ENCODE measurements at regions not wholly inside any gene's neighbourhood (a gene's known extent, or its start where the extent isn't known, plus 50 kb on each side); places are given as distances from the start of the nearest gene placed in this dataset.

- no peak for ATAC-seq
- TF ChIP-seq EZH2 (IDR thresholded peaks at IDR 0.05; ENCODE audit: low read length, unreplicated experiment) (no peak), EZH2phosphoT487 (IDR thresholded peaks at IDR 0.05; ENCODE audit: borderline replicate concordance, low read length) (no peak), CTCF (conservative IDR thresholded peaks at IDR 0.05; ENCODE audit: low read depth, low read length) (no peak)
- Histone ChIP-seq H3F3A (ENCODE audit: low read length, unreplicated experiment) (peaks cover 15% of the 10 kb centered on the region), H3K27ac (ENCODE audit: low read length) (peak overlapping the region; percentile 96), H2AFZ (ENCODE audit: low read length) (no peak overlapping the region), H3K79me2 (ENCODE audit: low read length) (no peaks in the 10 kb centered on the region), H3K4me1 (ENCODE audit: insufficient read depth, low read length) (peaks cover 68% of the 10 kb centered on the region), H3K9me2 (replicated peaks; ENCODE audit: low read length) (no peaks in the 10 kb centered on the region), H4K20me1 (ENCODE audit: low read length) (no peaks in the 10 kb centered on the region), H3K4me2 (ENCODE audit: low read length) (peak overlapping the region; percentile 78; the same call in 1 of the 2 replicates), H3K9ac (ENCODE audit: low read length) (peak overlapping the region; percentile 45; the same call in 1 of the 2 replicates), H3K36me3 (ENCODE audit: low read depth, low read length) (no peaks in the 10 kb centered on the region), H3K4me3 (ENCODE audit: low read length) (no peak overlapping the region), H3K9me3 (ENCODE audit: low read length) (no peaks in the 10 kb centered on the region), H3K27me3 (ENCODE audit: low read length) (no peaks in the 10 kb centered on the region)
- no TSS peak for BruUV-seq (replicated peaks)
- DNase-seq: no peak
- CTCF ChIA-PET: no interaction called here
- POLR2A ChIA-PET (ENCODE audit: unreplicated experiment): no interaction called here
- intact Hi-C loops (cut with micrococcal nuclease): loop anchor here (2.0 to 5.0 kb wide), 4 partner anchors 51 to 159 kb away; no protein-coding TSS in a partner anchor
Observed at GRCh38 chr5:115428248-115428647, 116.3 kb downstream of the FEM1C start.

- H2AFZ ChIP-seq (ENCODE audit: low read length): no peak overlapping the region
- H3K27ac ChIP-seq (ENCODE audit: low read length): no peak overlapping the region
- no peak overlapping the region for H3K4me2 ChIP-seq (ENCODE audit: low read length)
- no peaks in the 10 kb centered on the region for H3K9me2 ChIP-seq (replicated peaks; ENCODE audit: low read length)
- intact Hi-C loops (cut with micrococcal nuclease): no loop called here
- no peak overlapping the region for H3K9ac ChIP-seq (ENCODE audit: low read length)
- peaks cover 49% of the 10 kb centered on the region for H3K4me1 ChIP-seq (ENCODE audit: insufficient read depth, low read length)
- peaks cover 13% of the 10 kb centered on the region for H3F3A ChIP-seq (ENCODE audit: low read length, unreplicated experiment)
- POLR2A ChIA-PET (ENCODE audit: unreplicated experiment): no interaction called here
- no peaks in the 10 kb centered on the region for H3K36me3 ChIP-seq (ENCODE audit: low read depth, low read length)
- BruUV-seq (replicated peaks): no TSS peak
- no peaks in the 10 kb centered on the region for H3K27me3 ChIP-seq (ENCODE audit: low read length)
- no peaks in the 10 kb centered on the region for H3K9me3 ChIP-seq (ENCODE audit: low read length)
- no peak for TF ChIP-seq CTCF (conservative IDR thresholded peaks at IDR 0.05; ENCODE audit: low read depth, low read length)
- TF ChIP-seq EZH2 (IDR thresholded peaks at IDR 0.05; ENCODE audit: low read length, unreplicated experiment): no peak
- TF ChIP-seq EZH2phosphoT487 (IDR thresholded peaks at IDR 0.05; ENCODE audit: borderline replicate concordance, low read length): no peak
- ATAC-seq (no peak), DNase-seq (no peak)
- CTCF ChIA-PET: no interaction called here
- H3K79me2 ChIP-seq (ENCODE audit: low read length): no peaks in the 10 kb centered on the region
- H3K4me3 ChIP-seq (ENCODE audit: low read length): no peak overlapping the region
- H4K20me1 ChIP-seq (ENCODE audit: low read length): no peaks in the 10 kb centered on the region
Observed at GRCh38 chr5:115424446-115424845, 120.1 kb downstream of the FEM1C start.

- CTCF ChIA-PET: no interaction called here
- H4K20me1 ChIP-seq (ENCODE audit: low read length): no peaks in the 10 kb centered on the region
- BruUV-seq (replicated peaks): no TSS peak
- TF ChIP-seq EZH2phosphoT487 (IDR thresholded peaks at IDR 0.05; ENCODE audit: borderline replicate concordance, low read length): no peak
- no peak for TF ChIP-seq EZH2 (IDR thresholded peaks at IDR 0.05; ENCODE audit: low read length, unreplicated experiment)
- no peak for TF ChIP-seq CTCF (conservative IDR thresholded peaks at IDR 0.05; ENCODE audit: low read depth, low read length)
- peaks cover 10% of the 10 kb centered on the region for H3F3A ChIP-seq (ENCODE audit: low read length, unreplicated experiment)
- H3K9me2 ChIP-seq (replicated peaks; ENCODE audit: low read length): no peaks in the 10 kb centered on the region
- intact Hi-C loops (cut with micrococcal nuclease): no loop called here
- H3K9me3 ChIP-seq (ENCODE audit: low read length): no peaks in the 10 kb centered on the region
- H3K27me3 ChIP-seq (ENCODE audit: low read length): no peaks in the 10 kb centered on the region
- H3K9ac ChIP-seq (ENCODE audit: low read length): no peak overlapping the region
- H3K4me1 ChIP-seq (ENCODE audit: insufficient read depth, low read length): peaks cover 49% of the 10 kb centered on the region
- no peak overlapping the region for H3K4me2 ChIP-seq (ENCODE audit: low read length)
- POLR2A ChIA-PET (ENCODE audit: unreplicated experiment): no interaction called here
- no peak overlapping the region for H3K27ac ChIP-seq (ENCODE audit: low read length)
- ATAC-seq (no peak), DNase-seq (no peak)
- no peaks in the 10 kb centered on the region for H3K36me3 ChIP-seq (ENCODE audit: low read depth, low read length)
- no peaks in the 10 kb centered on the region for H3K79me2 ChIP-seq (ENCODE audit: low read length)
- no peak overlapping the region for H2AFZ ChIP-seq (ENCODE audit: low read length)
- H3K4me3 ChIP-seq (ENCODE audit: low read length): no peak overlapping the region
Observed at GRCh38 chr5:115424030-115424429, 120.5 kb downstream of the FEM1C start.
